Endothelial cell (in vitro differentiated cells): ENCODE measurements at regions not wholly inside any gene's neighbourhood (a gene's known extent, or its start where the extent isn't known, plus 50 kb on each side); places are given as distances from the start of the nearest gene placed in this dataset.

Experiments
- DNase-seq: peaks from one replicate; pipeline ENCODE4 v3.0.0; 2021; ENCODE audit warnings: low spot score
- H3K27ac Mint-ChIP-seq: one replicate; pipeline ENCODE4 v1.8.0; 2021; ENCODE audit warnings: mixed read lengths, inconsistent platforms; ENCODE audit not compliant: unreplicated experiment
- H3K27me3 Mint-ChIP-seq: one replicate; pipeline ENCODE4 v1.8.0; 2021; ENCODE audit warnings: mild to moderate bottlenecking, moderate library complexity, mixed read lengths, inconsistent platforms; ENCODE audit not compliant: unreplicated experiment
- H3K36me3 Mint-ChIP-seq: one replicate; pipeline ENCODE4 v1.8.0; 2021; ENCODE audit warnings: mild to moderate bottlenecking, low read depth, mixed read lengths, inconsistent platforms; ENCODE audit not compliant: unreplicated experiment
- H3K4me1 Mint-ChIP-seq: one replicate; pipeline ENCODE4 v1.8.0; 2021; ENCODE audit warnings: mild to moderate bottlenecking, mixed read lengths, inconsistent platforms; ENCODE audit not compliant: unreplicated experiment
- H3K4me3 Mint-ChIP-seq: one replicate; pipeline ENCODE4 v1.8.0; 2021; ENCODE audit warnings: mild to moderate bottlenecking, mixed read lengths, inconsistent platforms; ENCODE audit not compliant: unreplicated experiment
- H3K9me3 Mint-ChIP-seq: one replicate; pipeline ENCODE4 v1.8.0; 2021; ENCODE audit warnings: mixed read lengths, inconsistent platforms; ENCODE audit not compliant: unreplicated experiment
- TF ChIP-seq, protein P1 (sequence below): fragments of 200-600 bp; sonication (generic); IDR thresholded peaks from one replicate; pipeline ENCODE4 v1.5.0; 2021; ENCODE audit warnings: antibody characterized with exemption; ENCODE audit not compliant: unreplicated experiment

DNA sequence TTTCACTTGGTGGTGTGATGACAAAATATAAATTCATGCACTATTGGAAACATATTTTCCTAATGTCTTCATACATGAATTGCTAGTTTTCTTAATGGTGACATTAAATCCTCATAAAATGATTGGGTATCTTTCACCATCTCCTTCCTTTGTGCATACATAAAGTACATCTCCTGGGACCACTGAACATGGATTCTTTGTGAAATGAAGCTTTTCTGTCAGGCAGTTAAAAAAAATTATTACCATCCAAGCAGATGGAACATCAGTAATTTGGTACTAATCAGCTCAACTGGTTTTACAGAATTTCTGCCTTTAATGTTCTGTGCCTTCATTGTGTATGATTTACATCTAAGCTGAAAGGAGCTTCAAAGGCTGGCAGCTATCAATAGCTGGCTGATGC lies 891.7 kb upstream of the SLC10A2 start:
- Mint-ChIP-seq H3K27ac (no peak overlapping the region), H3K9me3 (no peaks in the 10 kb centered on the region), H3K4me1 (no peaks in the 10 kb centered on the region), H3K4me3 (no peak overlapping the region), H3K36me3 (no peaks in the 10 kb centered on the region), H3K27me3 (peaks cover 1% of the 10 kb centered on the region)
- no peak for DNase-seq
- TF ChIP-seq, protein P1, sequence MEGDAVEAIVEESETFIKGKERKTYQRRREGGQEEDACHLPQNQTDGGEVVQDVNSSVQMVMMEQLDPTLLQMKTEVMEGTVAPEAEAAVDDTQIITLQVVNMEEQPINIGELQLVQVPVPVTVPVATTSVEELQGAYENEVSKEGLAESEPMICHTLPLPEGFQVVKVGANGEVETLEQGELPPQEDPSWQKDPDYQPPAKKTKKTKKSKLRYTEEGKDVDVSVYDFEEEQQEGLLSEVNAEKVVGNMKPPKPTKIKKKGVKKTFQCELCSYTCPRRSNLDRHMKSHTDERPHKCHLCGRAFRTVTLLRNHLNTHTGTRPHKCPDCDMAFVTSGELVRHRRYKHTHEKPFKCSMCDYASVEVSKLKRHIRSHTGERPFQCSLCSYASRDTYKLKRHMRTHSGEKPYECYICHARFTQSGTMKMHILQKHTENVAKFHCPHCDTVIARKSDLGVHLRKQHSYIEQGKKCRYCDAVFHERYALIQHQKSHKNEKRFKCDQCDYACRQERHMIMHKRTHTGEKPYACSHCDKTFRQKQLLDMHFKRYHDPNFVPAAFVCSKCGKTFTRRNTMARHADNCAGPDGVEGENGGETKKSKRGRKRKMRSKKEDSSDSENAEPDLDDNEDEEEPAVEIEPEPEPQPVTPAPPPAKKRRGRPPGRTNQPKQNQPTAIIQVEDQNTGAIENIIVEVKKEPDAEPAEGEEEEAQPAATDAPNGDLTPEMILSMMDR: no peak

DNA sequence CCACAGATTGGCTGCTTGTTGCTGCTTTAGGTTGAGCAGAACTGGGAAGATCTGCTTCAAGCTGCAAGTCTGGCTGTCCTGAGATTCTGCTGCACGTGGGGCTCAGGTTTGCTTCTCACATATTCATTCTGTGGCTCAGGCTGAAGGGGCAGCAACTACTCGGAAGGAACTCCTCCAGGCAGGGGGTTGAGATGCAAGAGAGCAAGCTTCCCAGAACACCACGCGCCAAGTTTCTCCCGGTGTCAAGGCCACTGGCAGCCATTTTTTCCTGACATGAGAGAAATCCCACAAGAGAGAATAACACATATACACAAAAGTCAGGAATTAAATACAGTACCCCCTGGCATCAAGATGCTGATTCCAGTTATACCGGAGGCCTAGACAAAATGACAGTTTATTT lies 887.6 kb upstream of the SLC10A2 start:
- H3K27ac Mint-ChIP-seq: no peak overlapping the region
- TF ChIP-seq, protein P1: no peak
- H3K36me3 Mint-ChIP-seq: no peaks in the 10 kb centered on the region
- no peaks in the 10 kb centered on the region for H3K4me1 Mint-ChIP-seq
- DNase-seq: no peak
- H3K27me3 Mint-ChIP-seq: peaks cover 1% of the 10 kb centered on the region
- no peaks in the 10 kb centered on the region for H3K9me3 Mint-ChIP-seq
- no peak overlapping the region for H3K4me3 Mint-ChIP-seq

DNA sequence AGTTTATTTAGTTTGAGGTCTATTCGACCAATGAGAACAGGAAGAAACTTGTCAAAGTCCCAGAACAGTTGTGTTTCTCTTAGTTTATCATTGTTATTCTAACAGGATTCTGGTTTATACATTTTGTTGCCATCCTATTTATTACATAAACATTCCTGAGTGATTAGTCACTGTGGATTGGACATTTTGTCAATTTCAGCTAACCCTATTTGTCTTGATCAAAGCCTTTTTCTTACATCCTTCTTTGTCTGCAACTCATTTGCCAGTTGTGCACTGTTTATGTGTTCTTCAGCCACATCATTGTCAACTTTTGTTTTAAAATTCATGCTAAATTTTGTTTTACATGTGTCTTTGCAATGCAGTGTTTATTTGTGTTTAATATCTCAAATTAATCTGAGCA lies 886.0 kb upstream of the SLC10A2 start:
- DNase-seq: no peak
- no peaks in the 10 kb centered on the region for H3K4me1 Mint-ChIP-seq
- no peaks in the 10 kb centered on the region for H3K9me3 Mint-ChIP-seq
- H3K4me3 Mint-ChIP-seq: no peak overlapping the region
- H3K36me3 Mint-ChIP-seq: no peaks in the 10 kb centered on the region
- peaks cover 1% of the 10 kb centered on the region for H3K27me3 Mint-ChIP-seq
- TF ChIP-seq, protein P1: no peak
- H3K27ac Mint-ChIP-seq: no peak overlapping the region

DNA sequence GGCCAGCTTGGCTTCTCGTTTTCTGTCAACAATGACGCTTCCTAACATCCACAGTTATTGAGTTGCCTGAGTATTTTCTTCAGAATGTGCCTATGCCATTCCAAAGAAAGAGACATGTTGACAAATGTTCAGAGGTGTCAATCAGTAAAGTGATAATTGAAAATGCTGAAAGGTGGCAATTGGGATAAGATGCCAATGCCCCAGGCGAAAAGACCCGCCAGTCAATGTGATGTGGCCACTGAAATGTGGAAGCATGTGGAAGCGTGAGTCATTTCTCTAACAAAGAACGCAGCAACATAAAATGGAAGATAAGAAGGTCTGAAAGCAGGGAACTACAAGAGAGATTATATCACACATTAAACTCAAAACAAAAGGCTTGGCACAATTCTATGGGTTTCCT lies 882.2 kb upstream of the SLC10A2 start:
- no peak overlapping the region for H3K4me3 Mint-ChIP-seq
- H3K27me3 Mint-ChIP-seq: peaks cover 2% of the 10 kb centered on the region
- no peaks in the 10 kb centered on the region for H3K4me1 Mint-ChIP-seq
- H3K36me3 Mint-ChIP-seq: no peaks in the 10 kb centered on the region
- no peaks in the 10 kb centered on the region for H3K9me3 Mint-ChIP-seq
- H3K27ac Mint-ChIP-seq: no peak overlapping the region
- no peak for DNase-seq
- TF ChIP-seq, protein P1: no peak

DNA sequence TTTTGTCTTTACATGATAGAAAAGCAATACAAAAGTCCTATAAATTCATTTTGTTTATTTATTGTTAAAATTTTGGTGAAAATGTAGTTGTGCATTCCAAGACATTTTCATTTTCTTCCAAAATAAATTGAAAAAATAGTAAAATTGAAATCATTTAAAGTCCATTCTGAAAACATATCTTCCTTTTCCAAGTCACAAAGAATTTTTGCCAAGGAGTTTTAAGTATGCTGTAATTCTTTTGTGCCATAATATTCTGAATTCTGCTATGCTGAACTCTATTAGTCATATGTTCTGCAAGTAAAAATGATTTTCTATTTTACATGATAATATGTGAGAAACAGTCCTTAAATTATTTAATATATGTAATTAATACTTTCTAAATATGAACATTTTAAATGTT lies 879.6 kb upstream of the SLC10A2 start:
- Mint-ChIP-seq H3K36me3 (no peaks in the 10 kb centered on the region), H3K9me3 (no peaks in the 10 kb centered on the region), H3K4me1 (no peaks in the 10 kb centered on the region), H3K27me3 (peaks cover 2% of the 10 kb centered on the region), H3K27ac (no peak overlapping the region), H3K4me3 (no peak overlapping the region)
- TF ChIP-seq, protein P1: no peak
- DNase-seq: no peak
